ES-I3 (cell line): ENCODE measurements at regions not wholly inside any gene's neighbourhood (a gene's known extent, or its start where the extent isn't known, plus 50 kb on each side); places are given as distances from the start of the nearest gene placed in this dataset.
"Not testable (repeated sequence)": the region's sequence is repeated elsewhere in the genome, so short reads cannot be mapped to it uniquely, and the experiment has no call there.

Source experiments
- H3K36me3 ChIP-seq: 2 replicates; pipeline ENCODE4 v1.6.1; 2013; ENCODE audit warnings: mild to moderate bottlenecking, low read length, control low read depth, moderate library complexity; ENCODE audit not compliant: insufficient read depth
- H3K4me1 ChIP-seq: 2 replicates; pipeline ENCODE4 v1.6.1; 2013; ENCODE audit warnings: mild to moderate bottlenecking, control low read depth, low read length; ENCODE audit not compliant: insufficient read depth
- H3K9ac ChIP-seq: 2 replicates; pipeline ENCODE4 v1.6.1; 2013; ENCODE audit warnings: low read depth, mild to moderate bottlenecking, low read length, moderate library complexity
- H3K9me3 ChIP-seq: 2 replicates; pipeline ENCODE4 v1.6.1; 2013; ENCODE audit warnings: mild to moderate bottlenecking, low read length, moderate library complexity; ENCODE audit not compliant: control insufficient read depth, insufficient read depth

DNA sequence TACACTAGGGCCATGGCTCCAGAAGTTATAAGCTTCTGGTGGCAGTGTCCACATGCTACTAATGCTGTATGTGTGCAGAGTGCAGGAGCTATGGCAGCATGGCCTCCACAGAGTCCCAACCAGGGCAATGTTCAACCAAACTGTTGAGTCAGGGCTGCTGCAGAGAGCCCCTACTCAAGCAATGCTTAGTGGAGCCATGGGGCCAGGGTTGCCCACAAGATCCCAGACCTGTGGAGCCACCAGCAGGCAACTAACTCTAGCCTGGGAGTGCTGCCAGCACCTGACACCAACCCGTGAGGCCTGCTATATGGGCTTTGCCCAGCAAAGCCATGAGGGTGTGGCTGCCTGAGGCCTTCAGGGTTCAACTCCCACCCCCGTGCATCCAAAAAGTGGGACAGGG is 655.2 kb downstream of the TBC1D22A start:
- peaks cover 4% of the 10 kb centered on the region for H3K9me3 ChIP-seq

DNA sequence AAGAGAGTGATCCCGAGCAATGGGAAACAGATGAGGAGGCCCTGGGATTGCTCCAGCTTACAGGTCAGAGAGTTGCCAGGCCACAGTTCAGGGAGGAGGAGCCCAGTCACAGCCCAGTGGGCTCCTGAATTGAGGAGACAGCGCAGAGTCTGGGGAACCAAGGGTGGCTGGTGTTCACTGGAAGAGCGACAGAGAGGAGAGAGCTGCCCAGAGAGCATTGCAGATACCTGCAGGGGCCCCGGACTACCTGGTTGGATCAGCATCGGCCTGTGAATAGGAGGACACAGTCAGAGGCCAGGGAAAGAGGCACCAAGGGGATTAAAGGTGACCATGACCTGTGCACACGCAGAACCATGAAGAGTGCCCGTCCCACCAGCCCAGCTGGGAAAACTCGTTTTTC is 648.6 kb downstream of the TBC1D22A start:
- Histone ChIP-seq H3K4me1 (0 out of 2 replicates have a peak, but pooled peaks cover 2% of the 10 kb centered on the region), H3K9me3 (no peaks in the 10 kb centered on the region), H3K36me3 (no peaks in the 10 kb centered on the region), H3K9ac (no peak overlapping the region)

More for the DNA sequence above, 655.2 kb downstream of the TBC1D22A start:
- Histone ChIP-seq H3K4me1 (no peaks in the 10 kb centered on the region), H3K36me3 (no peaks in the 10 kb centered on the region), H3K9ac (no peak overlapping the region)

DNA sequence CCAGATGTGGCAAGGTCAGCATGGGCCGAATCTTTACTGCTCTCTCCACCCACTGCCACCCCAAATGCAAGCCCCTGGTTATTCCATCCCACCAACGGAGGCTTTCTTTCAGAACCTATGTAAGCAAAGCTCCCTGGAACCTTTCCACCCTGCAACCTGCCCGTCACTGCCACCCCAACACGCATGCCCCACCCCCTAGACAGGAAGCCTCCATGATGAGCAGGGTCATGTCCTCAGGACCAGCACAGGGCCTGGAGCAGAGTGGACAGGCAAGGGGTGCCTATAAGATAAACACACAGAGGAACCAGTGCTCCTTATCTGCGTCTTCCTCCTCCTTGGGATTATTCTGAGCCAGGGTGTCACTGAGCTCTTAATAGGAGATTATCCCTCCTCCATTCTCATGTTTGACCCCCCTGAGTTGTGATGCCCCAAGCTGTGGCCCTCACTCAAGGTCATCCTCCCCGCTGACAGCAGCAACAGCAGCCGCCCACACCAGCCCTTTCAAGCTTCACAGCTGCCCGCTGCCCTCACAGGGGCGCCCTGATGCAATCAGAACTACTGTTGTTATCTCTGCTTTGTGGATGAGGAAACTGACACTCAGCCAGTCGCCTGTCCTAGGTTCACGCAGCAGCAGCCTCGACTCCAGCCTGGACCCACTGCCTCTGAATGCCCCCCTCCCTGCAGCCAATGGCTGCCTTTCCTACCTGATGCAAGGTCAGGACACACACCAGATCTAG is 647.3 kb downstream of the TBC1D22A start:
- H3K4me1 ChIP-seq = 0 out of 2 replicates have a peak, but pooled peaks cover 2% of the 10 kb centered on the region
- H3K9me3 ChIP-seq = no peaks in the 10 kb centered on the region
- H3K9ac ChIP-seq = no peak overlapping the region
- no peaks in the 10 kb centered on the region for H3K36me3 ChIP-seq

DNA sequence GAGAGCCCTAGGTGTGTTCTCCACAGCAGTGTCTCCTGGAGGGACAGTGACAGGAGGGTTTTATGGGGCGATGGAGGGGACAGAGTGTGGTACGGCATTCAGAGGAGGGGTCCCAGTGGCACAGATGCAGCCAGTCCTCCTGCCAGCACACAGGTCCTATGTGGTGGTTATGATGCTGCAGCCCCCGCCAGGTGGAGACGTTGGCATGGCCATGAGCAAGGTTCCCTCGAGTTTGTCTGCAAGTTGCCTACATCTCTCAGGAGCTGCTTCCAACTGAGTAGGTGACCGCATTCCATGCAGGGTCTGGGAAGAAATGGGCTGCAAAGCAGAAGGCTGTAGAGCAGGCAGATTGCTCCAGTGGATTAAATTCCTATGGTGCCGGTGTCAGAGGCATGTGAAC is 646.0 kb downstream of the TBC1D22A start:
- Histone ChIP-seq H3K36me3 (no peaks in the 10 kb centered on the region), H3K9ac (no peak overlapping the region), H3K4me1 (0 out of 2 replicates have a peak, but pooled peaks cover 2% of the 10 kb centered on the region), H3K9me3 (no peaks in the 10 kb centered on the region)

DNA sequence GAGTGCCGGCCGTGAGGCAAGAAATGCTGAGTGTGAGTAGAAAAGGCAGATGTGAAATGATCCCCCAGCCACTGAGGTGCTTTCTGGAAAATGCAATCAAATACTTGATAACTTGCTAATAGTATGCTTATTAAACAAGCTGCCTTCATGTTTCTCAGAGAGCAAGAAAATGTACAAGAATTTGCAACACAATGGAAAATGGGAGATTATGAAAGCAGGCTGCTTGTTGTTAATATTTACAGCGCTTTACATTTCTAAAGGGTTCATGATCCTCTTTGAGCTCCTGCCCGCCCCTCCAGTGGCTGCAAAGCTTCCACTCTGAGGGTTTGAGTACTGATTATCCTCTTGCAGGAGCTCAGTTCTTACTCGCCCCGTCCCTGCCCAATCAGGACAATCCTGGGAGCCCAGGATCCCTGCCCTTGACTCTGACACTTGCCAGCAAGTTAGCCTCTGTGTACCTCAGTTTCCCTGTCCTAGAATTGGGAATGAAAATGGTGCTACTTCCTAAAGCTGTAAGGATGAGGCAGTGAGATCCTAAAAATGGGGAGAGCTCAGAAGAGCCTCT is 645.1 kb downstream of the TBC1D22A start:
- H3K9ac ChIP-seq = no peak overlapping the region
- 0 out of 2 replicates have a peak, but pooled peaks cover 2% of the 10 kb centered on the region for H3K4me1 ChIP-seq
- H3K9me3 ChIP-seq = no peaks in the 10 kb centered on the region
- H3K36me3 ChIP-seq = no peaks in the 10 kb centered on the region

DNA sequence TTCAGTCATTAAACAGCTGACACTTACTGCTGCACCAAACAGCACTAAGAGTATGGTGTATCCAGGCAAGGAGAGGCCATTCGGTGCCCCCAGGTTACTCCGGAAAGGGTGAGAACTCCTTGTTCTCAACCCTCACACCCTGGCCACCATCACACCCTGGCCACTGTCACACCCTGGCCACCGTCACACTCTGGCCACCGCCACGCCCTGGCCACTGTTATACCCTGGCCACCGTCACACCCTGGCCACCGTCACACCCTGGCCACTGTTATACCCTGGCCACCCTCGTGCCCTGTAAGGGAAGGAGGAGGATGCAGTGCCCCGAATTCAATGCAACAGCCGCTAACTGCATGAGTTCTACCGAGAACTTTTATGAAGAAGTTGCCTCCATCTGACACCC is 644.4 kb downstream of the TBC1D22A start:
- no peaks in the 10 kb centered on the region for H3K36me3 ChIP-seq
- H3K9ac ChIP-seq = no peak overlapping the region
- H3K4me1 ChIP-seq = 0 out of 2 replicates have a peak, but pooled peaks cover 2% of the 10 kb centered on the region
- H3K9me3 ChIP-seq = no peaks in the 10 kb centered on the region

DNA sequence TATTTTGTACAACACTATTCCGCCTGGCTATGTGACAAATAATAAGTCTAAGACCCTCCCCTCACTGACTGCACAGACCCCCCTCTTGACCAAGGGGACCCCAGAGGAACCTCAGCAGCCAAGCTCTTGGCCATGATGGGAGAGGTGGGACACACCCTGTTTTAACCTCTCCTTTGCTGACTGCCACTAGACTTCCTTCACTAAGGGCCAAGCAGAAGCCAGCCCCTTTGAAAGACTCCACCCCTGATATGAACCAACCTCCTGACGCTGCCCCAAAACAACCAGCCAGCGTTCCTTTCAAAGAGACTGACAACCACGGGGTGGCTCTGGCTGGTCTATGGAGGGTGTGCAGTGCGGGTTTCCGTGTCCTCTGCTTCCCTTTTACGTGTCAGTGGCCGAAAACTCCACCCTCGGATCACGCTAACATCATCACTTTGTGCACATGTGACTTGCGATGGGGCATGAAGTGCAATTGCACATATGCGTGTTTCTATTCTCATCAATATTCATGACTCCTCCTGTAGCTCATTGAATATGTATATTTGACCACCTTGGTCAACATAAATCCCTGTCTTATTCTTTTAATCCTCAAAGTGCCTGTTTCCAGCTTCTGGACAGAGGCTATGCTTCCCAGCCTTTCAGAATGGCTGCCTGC is 643.9 kb downstream of the TBC1D22A start:
- H3K9me3 ChIP-seq = no peaks in the 10 kb centered on the region
- H3K9ac ChIP-seq = no peak overlapping the region
- H3K36me3 ChIP-seq = no peaks in the 10 kb centered on the region
- H3K4me1 ChIP-seq = 0 out of 2 replicates have a peak, but pooled peaks cover 2% of the 10 kb centered on the region

DNA sequence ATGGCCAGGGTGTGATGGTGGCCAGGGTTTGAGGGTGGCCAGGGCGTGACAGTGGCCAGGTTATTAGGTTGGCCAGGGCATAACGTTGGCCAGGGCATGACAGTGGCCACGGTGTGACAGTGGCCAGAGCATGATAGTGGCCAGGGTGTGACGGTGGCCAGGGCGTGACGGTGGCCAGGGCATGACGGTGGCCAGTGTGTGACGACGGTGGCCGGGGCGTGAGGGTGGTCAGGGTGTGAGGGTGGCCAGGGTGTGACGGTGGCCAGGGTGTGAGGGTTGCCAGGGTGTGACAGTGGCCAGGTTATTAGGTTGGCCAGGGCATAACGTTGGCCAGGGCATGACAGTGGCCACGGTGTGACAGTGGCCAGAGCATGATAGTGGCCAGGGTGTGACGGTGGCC is 642.8 kb downstream of the TBC1D22A start:
- H3K9ac ChIP-seq, H3K36me3 ChIP-seq, H3K4me1 ChIP-seq, H3K9me3 ChIP-seq: not testable (repeated sequence)

DNA sequence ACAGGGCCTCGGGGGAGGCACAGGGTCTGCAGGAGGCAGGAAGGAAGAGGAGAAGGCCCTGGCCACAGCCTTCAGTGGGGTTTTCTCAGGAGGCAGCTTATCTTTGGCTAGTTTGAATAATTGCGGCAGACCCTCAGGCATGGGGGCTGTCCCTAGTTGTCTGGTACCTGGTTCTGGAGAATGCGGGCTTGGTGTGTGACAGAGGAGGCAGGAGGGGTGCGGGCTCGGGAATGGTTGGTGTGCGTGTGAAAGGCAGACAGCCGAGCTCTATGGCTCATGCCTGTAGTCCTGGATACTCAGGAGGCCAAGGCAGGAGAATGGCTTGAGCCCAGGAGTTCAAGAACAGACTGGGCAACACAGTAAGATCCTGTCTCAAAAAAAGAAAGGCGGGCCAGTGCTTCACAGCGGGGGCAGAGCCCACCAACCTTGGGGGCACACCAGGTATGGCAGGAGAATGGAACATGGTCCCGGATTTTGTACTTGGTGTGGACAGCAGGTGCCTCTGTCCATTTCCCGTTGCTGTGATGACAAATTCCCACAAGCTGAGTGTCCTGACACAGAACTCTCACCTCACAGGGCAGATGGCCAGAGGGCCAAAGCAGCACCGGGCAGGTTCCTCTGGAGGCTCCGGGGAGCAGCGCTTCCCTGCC is 640.6 kb downstream of the TBC1D22A start:
- no peaks in the 10 kb centered on the region for H3K4me1 ChIP-seq
- H3K9me3 ChIP-seq = no peaks in the 10 kb centered on the region
- no peak overlapping the region for H3K9ac ChIP-seq
- H3K36me3 ChIP-seq = no peaks in the 10 kb centered on the region

DNA sequence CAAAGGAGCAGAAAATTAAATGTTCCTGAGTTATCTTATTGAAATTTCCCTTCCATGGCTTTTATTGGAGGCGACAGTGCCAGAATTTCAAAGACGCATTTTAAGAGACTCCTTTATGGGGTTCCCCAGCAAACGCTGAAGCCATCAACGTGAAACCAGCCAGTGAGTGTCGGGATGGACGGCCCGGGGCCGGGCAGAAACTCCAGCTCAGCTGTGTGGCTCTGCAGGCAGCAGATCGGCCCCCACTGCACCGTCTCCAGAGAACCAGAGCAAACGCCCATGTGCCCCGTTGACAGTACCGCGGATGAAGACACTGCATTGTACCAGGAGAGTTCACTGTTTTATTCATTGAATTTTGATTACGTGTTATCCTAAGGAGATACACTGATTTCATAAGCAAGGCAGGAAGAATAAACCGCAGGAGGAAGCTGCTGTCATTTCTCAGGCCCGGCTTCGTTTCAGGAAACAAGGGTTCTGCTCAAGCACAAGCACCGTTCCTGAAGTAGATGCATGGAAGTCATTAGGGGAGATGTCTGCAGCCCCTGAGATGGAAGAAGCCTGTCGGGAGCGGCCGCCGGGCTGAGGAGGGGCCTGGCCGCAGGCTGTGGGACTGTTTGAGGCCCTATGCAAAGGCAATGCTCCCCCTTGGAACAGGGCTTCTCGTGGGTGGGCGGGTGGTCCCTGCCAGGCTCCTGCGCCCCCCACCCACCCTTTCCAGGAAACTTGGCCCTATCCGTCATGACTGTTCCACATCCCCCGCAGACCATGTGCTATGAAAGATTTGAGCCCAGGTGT is 639.7 kb downstream of the TBC1D22A start:
- no peak overlapping the region for H3K9ac ChIP-seq
- H3K4me1 ChIP-seq = no peaks in the 10 kb centered on the region
- no peaks in the 10 kb centered on the region for H3K9me3 ChIP-seq
- no peaks in the 10 kb centered on the region for H3K36me3 ChIP-seq

DNA sequence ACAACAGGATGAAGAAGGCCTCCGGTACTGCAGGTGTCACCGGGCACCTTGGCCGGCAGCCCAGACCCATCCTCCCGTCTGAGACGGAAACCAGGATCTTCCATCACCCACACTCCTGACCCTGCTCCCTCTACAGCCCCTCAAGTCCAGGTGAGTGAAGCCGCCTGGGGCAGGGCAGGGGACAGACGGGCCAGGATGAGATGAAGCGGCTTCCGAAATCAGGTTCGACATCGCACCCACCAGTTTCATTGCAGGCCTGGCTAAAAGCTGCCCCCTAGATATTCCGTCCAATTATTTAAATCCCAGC is 639.1 kb downstream of the TBC1D22A start:
- H3K9me3 ChIP-seq = no peaks in the 10 kb centered on the region

DNA sequence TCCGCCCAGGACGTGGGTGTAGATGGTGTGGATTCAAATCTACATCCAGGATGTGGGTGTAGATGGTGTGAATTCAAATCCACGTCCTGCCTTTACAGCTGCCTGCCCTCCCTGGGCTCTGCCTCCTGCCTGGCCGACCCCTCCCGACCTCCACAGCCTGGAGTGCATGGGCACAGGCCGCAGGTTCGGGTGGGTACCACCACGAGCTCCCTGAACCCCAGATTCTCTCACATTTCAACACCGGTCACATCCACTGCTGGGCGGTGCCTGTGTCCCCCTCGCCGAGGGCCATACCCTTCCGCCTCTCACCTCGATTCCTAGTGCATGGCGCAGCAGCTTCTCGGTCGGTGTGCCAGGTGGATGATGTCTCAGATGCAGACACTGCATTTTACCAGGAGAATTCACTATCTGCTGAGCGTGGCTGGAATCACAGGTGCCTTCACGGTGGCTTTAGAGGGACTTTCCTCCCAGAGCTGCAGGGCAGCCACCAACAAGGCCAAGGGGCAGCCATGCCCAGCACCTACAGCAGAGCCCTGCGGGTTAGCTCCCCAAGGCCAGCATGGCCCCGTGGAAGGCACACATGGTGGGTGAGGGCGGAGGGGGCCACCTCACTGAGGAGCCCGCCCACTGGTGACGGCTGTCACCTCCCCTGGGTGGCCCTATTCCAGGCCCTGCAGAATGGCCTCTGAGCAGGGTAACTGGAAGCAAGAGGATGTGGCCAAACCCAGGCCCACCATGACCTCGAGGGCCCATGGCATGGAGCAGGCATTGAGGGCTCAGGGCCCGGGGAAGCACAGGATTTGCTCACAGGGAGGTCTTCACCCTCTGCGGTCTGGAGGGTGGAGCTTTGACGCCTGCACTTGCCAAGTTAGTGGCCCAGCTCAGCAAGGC is 638.5 kb downstream of the TBC1D22A start:
- Histone ChIP-seq H3K4me1 (no peaks in the 10 kb centered on the region), H3K9me3 (no peaks in the 10 kb centered on the region), H3K9ac (no peak overlapping the region), H3K36me3 (no peaks in the 10 kb centered on the region)

More for the DNA sequence above, 639.1 kb downstream of the TBC1D22A start:
- no peaks in the 10 kb centered on the region for H3K4me1 ChIP-seq
- no peaks in the 10 kb centered on the region for H3K36me3 ChIP-seq
- no peak overlapping the region for H3K9ac ChIP-seq

DNA sequence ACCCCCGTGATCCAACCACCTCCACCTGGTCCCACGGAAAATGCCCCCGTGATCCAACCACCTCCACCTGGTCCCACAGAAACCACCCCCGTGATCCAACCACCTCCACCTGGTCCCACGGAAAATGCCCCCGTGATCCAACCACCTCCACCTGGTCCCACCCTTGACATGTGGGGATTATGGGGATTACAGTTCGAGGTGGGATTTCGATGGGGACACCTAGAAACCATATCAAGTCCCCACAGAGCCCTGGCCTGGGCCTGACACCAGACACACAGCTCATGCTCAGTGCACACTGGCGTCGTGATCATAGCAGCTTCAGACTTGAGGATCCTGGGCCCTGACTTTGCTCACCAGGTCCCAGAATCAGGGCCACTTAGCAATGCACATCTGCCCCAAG is 637.7 kb downstream of the TBC1D22A start:
- not testable (repeated sequence) for H3K36me3 ChIP-seq, H3K9ac ChIP-seq, H3K9me3 ChIP-seq, H3K4me1 ChIP-seq
